NCI-H146 (cell line): ENCODE measurements at regions not wholly inside any gene's neighbourhood (a gene's known extent, or its start where the extent isn't known, plus 50 kb on each side); places are given as distances from the start of the nearest gene placed in this dataset.

Experiments
- DNase-seq: peaks from one replicate; lab custom pipeline; 2025; lab: John Stamatoyannopoulos, UW

DNA sequence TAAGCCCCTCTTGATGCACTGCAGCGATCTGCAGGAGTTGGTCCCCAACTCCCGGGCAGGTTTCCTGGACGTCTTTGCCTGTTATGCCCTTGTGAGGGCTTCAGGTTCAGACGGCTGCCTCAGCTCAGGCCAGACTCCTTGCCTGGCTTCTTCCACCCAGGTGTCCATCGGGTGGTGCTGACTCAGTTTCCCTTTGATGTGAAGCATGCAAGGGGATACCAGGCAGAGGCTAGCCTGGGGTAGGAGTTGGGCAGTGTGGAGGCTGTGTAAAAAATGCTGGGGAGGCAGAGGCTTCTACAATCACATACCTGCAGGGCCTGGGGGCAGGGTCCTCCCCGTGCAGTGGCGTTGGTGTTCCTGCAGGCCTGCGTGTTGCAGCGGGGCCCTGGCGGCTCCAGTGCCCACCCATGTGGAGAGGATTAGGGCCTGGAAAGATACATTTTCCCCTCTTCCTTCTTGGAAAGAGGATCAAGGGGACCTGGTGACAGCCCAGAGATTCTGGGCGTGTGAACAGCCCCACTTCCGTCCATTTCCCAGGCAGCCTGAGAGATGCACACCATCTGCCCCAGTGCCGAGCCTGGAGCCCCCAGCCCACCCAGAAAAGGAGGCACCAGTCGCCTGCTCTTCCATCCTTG is 338.3 kb downstream of the DYSF start:
- DNase-seq: no peak

DNA sequence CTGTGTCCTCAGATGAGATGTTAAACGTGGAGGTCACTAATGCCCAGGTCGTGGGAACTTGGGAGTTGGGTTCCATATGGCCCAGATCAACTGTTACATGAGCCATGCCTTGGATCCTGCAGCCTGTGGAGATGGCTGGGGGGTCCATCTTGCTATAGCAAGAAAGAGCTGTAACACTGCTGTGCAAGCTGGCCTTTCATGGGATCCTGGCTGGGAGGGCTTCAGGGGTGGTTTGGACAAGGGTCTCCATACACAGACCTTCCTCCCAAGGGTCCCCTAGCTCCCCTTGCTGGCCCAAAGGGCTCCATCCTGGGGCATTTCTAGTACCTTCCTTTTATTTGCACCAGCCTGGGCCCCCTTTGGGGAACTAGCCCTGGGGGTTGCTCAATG is 337.7 kb downstream of the DYSF start:
- DNase-seq: no peak

DNA sequence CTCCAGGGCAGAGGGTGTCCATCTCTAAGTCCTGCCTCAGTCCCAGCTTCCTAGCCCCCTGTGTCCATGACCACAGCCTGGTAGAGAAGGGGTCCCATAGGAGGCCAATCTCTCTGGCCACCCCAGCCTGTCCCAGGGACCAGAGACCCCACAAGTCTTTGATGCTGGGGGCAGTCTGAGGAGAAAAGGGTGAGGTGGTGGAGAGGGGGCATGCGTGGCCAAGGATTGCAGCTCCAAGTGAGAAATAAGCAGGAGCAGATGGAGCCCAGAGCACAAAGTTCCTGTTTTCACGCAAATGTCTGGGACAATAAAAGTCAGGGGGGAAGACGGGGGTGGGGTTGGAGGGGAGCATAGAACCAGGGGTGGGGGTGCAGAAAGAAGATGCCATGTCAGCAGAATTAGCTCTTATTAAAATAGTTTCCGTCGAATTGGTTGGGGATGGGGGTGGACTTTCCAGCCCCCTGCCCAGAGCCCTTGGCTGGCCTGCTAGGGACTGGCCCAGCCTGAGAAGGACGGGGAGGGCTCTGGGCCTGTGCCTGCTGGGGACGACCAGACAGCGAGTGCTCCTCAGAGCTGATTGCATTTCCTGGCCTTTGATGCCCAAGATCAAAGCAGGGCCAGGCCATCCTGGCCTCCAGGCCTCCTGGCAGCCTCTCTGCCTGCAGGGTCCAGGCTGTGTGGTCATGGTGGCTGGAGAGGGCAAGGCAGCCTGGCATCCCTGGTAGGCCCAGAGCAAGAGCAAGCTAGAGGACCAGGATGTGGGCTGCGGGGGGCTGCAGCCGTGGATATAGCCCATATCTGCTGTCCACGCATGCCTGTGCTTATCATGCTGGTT is 337.1 kb downstream of the DYSF start:
- no peak for DNase-seq

DNA sequence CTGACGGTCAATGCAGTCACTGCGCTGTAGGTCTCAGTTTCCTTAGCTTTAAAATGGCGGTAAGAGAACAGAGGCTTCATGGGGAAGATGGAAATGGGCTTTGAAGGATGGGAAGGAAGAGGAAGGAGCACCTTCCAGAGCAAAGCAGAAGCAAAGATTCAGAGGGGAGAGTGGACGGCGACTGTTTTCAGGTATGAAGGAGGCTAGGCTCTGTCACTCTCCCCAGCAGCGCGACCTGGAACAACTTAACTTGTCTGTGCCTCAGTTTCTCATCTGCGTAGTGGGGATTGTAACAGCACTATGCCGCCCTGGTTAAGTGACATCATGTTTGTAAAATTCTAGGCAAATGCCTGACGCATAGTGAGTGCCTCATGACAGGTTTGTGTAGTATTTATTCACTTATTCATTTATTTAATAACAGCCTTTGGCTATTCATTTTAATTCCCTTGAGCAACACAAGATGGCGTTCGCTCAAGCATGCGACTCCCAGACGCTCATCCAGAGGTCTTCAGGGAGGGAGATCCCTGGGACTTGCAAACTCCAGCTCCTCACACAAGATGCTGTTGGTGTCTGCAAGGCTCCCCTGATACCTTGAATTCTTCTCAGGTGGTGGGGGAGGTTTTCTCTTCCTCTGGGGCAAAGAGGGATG is 336.3 kb downstream of the DYSF start:
- DNase-seq: no peak

DNA sequence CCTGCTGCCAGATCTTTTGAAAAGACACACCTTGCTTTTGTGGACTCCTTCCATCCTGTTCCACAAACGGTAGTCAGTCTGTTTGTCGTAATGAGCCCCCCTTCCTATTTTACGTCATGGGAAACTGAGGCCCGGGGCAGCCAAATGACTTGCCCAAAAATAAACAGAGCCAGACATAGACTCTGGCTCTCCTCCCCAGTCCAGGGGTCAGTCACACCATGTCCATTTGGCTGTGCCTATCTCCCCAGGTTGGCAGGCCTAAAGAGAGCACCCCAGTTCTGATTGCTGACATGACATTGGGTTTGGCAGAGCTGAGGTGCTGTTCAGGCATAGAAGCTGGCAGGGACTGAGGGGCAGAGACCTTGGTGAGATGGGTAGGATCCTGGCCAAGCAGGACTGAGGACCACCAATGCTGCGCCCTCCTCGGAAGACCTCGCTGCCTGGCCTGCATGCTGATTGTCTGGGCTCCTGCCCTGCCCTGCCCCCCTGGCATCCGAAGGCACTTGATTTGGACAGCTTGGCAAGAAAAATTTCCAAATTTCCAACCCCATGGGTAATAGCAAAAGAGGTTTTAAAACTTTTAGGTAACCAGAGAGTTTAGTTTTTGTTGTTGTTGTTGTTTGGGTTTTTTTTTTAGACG is 335.4 kb downstream of the DYSF start:
- DNase-seq: no peak

DNA sequence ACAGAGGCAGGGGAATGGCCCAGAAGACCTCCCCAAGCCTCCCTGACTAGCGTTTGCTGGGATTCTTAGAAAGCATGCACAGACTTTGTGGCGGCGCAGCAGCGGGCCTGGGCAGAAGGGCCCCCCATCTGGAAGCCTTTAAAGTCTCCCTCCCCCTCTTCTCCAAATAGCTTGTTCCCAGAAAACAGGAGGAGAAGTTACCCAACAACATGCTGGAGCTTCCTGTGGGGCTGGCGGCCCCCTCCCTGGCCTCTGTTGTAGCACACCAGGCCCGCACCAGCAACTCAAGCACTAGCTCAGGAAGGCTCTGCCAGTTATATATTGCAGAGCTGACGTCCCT is 334.8 kb downstream of the DYSF start:
- no peak for DNase-seq

DNA sequence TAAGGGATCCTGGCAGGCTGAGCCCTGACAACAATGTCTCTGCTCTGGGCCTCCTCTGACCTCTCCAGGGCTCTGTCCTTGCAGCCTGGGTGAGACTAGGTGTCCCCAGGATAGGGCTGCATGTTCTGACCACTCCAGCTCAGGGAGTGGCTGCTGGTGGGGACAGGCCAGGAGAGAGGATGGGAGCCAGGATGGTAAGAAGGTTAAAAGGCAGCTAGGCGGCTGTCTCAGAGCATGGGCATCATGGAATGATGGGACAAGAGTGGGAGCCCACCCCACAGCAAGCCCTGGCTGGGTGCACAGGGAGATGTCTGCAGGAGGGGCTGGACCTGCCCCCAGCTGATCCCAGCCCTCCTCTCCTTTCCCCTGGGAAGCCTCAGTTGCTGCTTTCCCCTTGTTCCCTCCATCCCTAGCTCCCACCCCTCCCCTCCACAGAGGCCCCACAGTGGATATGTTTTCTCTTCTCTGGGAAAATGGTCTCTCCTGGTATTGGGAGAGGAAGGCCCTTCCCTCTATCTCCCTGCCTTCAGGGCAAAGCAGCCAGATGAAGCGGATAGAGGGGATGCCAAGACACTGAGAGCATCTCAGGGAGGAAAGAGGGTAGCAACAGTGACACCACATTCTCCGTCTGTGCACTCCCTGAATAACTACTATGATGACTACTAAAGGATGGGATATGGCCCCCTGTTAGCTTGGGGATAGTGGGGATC is 334.3 kb downstream of the DYSF start:
- no peak for DNase-seq

DNA sequence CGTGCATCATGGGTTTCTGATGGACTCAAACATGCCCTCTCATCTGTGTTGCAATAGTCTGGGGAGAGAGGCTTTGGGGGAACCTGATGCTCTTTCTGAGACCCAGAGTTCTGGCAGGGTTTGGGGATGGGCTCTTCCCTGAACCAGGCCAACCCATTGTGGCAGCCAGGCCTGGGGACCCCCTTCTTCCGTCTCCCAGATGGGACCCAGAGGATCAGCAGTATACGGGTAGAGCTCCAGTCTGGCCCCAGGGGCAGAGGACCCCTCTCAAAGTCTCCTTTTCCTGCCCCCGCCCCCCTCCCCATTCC is 333.7 kb downstream of the DYSF start:
- no peak for DNase-seq

DNA sequence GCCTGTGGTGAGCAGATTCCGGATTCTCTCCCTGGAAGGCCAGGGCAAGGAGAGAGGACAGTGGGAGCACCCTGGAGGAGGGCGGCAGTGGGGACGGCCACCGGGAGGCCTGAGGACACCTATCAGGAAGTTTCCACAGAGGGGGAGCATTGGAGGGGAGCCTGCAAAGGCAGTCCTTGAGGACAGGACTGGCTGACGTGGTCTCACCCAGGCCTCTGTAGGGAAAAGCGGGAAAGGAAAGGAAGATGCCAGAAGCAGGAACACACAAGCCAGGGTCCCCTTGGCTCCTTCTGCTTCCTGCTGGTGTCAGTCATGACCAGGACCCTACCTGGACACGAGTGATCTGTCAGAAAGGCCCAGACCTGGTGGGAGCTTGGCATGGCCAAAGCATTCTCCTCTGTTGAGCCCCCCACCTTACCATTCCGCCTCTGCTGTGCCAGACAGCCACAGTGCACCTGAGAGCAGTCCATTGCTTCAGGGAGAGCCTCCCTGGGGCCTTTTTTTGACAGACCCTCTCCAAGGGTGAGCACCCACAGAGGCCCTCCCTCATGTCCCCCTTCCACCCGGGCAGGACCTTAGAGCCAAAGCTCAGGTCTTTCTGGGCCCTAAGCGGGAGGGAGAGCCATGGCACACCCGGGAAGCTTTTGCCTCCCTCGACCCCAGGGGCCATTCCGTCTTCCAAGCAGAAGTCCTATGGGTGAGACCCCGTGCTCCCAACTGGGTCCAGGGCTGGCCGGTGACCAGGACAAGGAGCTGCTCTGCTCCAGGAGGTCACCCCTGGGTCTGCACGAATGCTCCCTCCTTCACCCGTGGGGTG is 333.1 kb downstream of the DYSF start:
- DNase-seq: no peak

DNA sequence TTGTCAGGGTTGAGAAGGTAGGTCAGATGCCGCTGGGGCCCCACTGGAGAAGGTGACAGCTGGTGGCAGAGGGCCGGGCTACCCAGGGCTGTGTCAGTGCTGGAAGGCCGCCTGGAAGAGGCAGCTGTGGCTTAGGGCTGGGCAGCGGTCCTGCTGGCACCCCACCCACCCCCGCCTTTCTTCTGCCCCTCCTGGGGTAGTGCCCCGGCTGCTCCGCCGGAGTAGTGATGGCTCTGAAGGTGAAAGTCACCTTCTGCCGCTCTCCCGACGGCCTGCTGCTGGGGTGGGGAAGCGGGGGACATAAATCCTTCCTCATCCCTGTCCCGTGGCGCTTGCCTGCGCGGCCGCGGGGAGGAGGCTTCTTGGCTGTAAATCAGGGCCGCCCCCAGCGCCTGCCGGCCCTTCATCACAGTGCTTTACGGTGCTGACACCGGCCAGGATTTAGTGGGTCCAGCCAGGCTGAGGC is 332.2 kb downstream of the DYSF start:
- no peak for DNase-seq

DNA sequence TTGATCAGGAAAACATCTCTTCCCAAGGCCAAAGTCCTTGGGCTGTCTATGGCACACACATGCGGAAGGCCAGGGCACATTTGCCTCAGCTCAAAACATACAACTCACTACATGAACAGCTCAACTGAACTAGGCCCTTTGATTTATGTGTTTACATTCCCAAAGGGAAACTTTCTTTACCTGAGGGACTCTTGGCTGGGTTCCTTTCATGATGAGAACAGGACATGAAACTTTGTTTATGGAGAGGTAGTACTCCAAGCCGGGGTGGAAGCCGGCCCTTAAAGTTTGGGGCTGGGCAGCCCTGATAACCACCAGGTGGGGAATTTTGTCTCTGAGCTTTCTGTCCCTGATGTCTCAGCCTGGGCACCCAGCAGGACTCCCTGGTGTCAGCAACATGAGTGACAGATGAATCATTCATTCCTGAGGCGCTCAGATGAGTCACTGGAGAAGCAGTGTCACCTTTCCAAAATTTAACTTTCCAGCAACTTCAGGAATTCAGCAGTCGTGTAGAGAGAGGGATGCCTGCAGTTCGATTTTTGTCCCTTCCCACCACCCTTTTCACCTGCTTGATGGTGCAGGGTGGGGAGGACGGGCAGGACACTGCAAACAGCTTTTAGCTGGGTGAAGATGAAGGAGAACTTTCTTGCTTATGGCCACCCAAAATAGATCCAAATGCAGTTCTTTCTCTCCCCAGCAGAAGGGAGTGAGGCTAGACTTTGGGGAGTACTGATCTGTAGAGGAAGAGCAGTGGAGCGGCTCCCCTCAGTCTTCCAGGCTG is 331.6 kb downstream of the DYSF start:
- DNase-seq: no peak

DNA sequence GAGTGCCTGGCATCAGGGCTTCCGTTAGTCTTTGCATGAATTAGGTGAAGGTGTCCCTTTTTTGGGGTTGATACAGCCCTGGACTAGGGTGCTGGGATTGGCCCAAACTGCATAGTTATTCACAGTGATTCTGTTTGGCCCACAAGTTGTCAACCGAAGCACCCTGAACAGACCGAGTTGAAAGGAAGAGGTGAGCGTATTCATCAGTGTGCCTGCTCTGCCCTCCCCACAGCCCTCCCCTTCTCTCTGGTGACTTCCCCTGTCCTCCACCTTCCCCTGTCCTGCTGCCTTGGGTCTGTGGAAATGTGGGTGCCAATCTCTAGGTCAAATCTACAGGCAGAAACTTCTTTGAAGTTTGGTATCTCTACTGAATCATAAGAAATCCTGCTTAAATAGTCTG is 330.5 kb downstream of the DYSF start:
- DNase-seq: no peak

DNA sequence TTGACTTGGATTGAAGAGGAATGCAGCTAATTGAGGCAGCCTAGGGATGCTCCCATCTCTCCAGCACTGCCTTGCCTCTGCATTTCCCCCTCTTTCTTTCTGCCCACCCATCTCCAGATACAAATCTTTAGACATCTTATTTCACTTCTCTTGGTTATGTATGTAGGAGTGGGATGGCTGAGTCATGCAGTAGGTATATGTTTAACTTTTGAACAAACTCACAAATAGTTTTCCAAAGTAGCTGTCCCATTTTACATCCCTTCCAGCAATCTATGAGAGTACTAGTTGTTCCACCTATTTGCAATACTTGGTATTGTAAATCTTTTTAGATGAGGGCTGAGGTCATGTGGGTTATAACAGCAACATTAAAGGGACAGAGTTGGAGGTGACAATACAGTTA is 329.9 kb downstream of the DYSF start:
- DNase-seq: no peak

DNA sequence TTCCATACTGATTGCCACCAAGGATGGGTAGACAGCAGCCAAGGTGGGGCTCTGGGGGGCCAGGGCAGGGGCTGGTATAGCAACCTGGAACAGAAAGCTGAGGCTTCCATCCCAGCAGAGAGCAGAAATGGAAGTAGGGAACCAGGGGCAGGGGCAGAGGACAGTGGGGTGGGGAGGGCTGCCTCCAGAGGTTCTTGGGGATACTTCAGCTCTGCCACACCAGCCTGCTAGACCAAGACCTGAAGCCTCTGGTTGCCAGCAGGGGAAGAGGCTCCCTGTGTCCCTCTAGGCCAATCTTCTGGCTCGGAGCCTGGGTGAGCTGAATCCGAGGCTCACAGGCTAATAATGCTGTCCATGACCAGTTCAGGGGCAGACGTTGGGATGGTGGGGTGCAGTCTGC is 329.0 kb downstream of the DYSF start:
- no peak for DNase-seq

DNA sequence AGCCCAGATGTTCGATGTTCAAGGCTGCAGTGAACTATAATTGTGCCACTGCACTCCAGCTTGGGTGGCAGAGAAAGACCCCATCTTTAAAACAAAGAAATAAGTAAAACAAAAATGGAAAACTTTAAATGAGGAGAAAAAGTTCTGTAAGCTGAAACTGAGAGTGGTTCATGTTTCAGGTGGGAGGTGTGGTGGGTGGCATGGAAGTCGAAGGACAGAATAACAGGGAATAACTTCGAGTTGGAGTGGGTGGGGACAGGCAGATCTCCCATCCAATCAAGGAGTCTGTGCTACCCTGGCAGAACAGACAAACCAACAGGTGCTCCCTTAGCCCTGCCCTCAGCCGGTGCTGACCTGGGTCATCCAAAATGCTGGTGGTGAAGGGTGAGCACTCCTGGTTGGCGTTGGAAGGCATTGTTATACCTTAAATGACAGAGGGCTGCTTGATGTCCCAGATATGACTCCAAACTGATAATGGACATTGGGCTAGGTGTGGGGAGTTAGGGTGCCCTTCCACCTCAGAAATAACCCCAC is 328.4 kb downstream of the DYSF start:
- no peak for DNase-seq

DNA sequence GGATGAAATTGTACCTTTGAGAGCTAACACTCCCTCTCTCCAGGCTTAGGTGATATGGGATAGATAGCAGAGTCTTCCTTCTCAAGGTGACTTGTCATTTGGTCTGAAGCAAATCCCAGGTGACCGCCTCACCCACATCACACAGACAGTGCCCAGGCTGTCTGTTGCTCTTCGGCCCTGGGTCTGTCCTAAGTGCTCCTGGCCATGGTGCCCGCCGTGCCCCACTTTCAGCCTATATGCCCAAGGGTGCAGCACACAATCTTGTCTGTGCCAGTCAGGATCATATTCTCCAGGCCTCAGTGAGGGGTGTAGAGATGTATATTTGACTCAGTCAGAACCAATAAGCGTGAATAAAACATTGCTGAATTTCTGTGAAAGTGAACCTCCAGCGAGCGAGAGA is 326.8 kb downstream of the DYSF start:
- no peak for DNase-seq

DNA sequence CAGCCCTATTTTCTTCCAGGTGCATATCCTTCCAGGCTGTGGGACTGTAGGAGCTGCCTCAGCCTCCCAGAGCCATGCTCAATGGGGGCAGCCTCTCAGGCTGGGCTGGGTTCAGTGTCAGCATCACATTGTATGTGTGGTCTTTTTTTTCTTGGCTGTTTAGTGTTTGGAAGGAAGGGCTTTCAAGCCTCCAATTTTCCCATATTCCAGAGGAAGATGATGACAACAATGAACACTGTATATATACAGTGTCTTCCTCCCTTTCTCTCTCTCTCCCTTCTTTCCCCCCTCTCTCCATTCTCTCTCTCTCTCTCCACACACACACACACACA is 326.4 kb downstream of the DYSF start:
- DNase-seq: no peak

DNA sequence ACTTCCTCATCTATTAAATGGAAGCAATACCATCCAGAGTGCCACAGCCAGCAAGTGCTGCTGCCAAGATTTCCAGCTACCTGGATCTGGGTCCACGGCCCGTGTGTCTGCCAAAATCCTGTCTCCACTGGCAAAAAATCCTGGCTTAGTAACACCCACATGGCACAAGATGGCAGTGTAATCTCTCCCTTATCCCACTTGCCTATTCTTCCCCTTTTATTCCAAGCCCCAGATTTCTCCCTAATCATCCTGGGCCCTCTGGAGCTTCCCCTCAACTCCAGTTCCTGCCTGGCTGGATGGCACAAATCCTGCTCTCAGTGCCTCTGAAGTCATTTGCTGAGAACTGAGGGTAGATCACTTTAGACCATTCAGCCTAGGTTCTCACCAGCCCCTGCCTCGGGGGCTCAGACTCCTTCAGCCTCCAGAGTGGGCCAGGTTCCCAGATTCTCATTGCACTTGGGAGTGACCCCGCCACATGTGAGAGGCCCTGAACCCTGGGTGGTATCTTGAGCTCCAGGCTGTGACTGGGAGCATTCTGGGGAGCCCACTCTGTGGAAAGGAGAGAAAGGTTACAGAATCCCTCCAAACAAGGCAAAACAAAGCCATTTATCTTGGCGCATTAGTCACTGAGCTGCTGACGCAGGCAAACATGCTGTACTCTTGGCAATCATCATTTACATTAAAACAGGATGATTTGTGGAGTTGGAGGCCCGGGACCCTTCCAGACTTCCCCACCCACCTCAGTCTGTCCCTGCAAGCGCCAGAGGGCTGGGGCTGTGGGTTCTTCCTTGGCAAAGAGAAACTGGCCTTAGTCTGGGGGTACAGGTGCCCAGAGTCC is 325.8 kb downstream of the DYSF start:
- DNase-seq: no peak

DNA sequence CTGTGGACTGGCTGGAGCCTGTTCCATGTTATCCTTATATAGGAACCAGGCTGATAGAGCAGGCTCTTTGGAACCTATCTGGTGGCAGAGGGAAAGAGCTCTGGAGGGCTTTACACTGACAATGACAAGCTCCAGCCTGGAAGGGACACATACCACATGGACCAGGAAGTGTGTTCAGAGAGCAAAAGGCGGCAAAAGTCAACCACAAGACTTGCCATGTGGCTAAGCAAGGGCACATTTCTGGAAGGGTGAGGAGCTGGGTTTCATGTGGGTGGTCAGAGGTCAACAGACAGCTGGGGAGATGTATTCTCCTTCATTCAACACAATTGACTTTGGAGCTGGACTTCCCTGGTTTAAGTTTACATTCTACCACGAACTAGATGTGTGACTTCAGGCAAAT is 325.2 kb downstream of the DYSF start:
- no peak for DNase-seq

DNA sequence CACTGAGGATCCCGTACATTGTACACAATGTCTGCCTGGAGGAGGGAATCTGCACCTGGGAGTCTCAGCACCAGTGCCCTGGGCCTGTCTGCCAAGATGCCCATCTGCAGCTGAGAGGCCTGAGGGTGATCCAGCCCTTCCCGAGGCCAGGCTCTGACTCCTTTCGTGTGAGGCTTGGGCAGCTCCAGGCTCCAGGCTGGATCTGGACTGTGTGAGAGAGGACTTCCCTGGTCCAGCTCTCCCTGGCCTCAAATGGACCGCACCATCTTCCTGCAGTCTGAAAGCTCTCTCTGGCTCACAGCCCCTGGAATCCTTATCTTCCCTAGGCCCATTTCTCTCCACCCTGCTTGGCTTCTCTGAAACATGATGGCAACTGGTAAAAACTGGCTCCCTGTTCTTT is 324.6 kb downstream of the DYSF start:
- no peak for DNase-seq
